CD4-positive, alpha-beta T cell treated with Interleukin-6 at 100 ng/mL for 8 hours (primary cell): ENCODE measurements at regions not wholly inside any gene's neighbourhood (a gene's known extent, or its start where the extent isn't known, plus 50 kb on each side); places are given as distances from the start of the nearest gene placed in this dataset.

Experiments used
- DNase-seq: peaks from one replicate; pipeline ENCODE4 v3.0.0-alpha.2; 2020; ENCODE audit warnings: mixed read lengths, low spot score

GRCh38 chr13:72453161-72453560, 274.3 kb downstream of the MZT1 start:
- no peak for DNase-seq

GRCh38 chr13:72448082-72448481, 279.3 kb downstream of the MZT1 start:
- no peak for DNase-seq

GRCh38 chr13:72444999-72445398, 282.4 kb downstream of the MZT1 start:
- DNase-seq, result no peak

- no peak for DNase-seq
Observed at GRCh38 chr13:72437458-72437857, 290.0 kb downstream of the MZT1 start.

GRCh38 chr13:72435251-72435650, 292.2 kb downstream of the MZT1 start:
- no peak for DNase-seq

- DNase-seq, result no peak
Observed at GRCh38 chr13:72431981-72432682, 295.3 kb downstream of the MZT1 start.

- DNase-seq, result no peak
Observed at GRCh38 chr13:72430923-72431322, 296.5 kb downstream of the MZT1 start.

- no peak for DNase-seq
Observed at GRCh38 chr13:72427757-72428528, 299.5 kb downstream of the MZT1 start.

GRCh38 chr13:72424059-72424458, 303.4 kb downstream of the MZT1 start:
- no peak for DNase-seq

- DNase-seq, result no peak
Observed at GRCh38 chr13:72415817-72416216, 311.6 kb downstream of the MZT1 start.

GRCh38 chr13:72412481-72412880, 314.9 kb downstream of the MZT1 start:
- no peak for DNase-seq

GRCh38 chr13:72405441-72405840, 322.0 kb downstream of the MZT1 start:
- DNase-seq, result no peak

- DNase-seq, result no peak
Observed at GRCh38 chr13:72403396-72404010, 323.9 kb downstream of the MZT1 start.

- no peak for DNase-seq
Observed at GRCh38 chr13:72400856-72401255, 326.6 kb downstream of the MZT1 start.

GRCh38 chr13:72399351-72399750, 328.1 kb downstream of the MZT1 start:
- no peak for DNase-seq

- no peak for DNase-seq
Observed at GRCh38 chr13:72397265-72397664, 330.2 kb downstream of the MZT1 start.

- DNase-seq, result no peak
Observed at GRCh38 chr13:72390909-72391308, 336.5 kb downstream of the MZT1 start.

GRCh38 chr13:72386138-72386684, 341.2 kb downstream of the MZT1 start:
- no peak for DNase-seq

- DNase-seq, result no peak
Observed at GRCh38 chr13:72384879-72385278, 342.6 kb downstream of the MZT1 start.

- no peak for DNase-seq
Observed at GRCh38 chr13:72384186-72384823, 343.1 kb downstream of the MZT1 start.

- no peak for DNase-seq
Observed at GRCh38 chr13:72383646-72384045, 343.8 kb downstream of the MZT1 start.

- no peak for DNase-seq
Observed at GRCh38 chr13:72379581-72379980, 347.8 kb downstream of the MZT1 start.
